PC-3 (cell line): ENCODE measurements at regions not wholly inside any gene's neighbourhood (a gene's known extent, or its start where the extent isn't known, plus 50 kb on each side); places are given as distances from the start of the nearest gene placed in this dataset.

Source experiments
- CTCF ChIP-seq: fragments of 300-600 bp; sonication (generic); conservative IDR thresholded peaks from 2 replicates; pipeline ENCODE4 v1.5.1; 2017; ENCODE audit warnings: antibody characterized with exemption, low read depth, mild to moderate bottlenecking, low read length
- EZH2 ChIP-seq: fragments of 300-600 bp; sonication (generic); IDR thresholded peaks from one replicate; pipeline ENCODE4 v1.6.1; 2017; ENCODE audit warnings: antibody characterized with exemption, mild to moderate bottlenecking, low read length; ENCODE audit not compliant: unreplicated experiment
- EZH2phosphoT487 ChIP-seq: fragments of 300-600 bp; sonication (generic); IDR thresholded peaks from 2 replicates; pipeline ENCODE4 v1.6.1; 2018; ENCODE audit warnings: mild to moderate bottlenecking, antibody characterized with exemption, low read length, borderline replicate concordance

- TF ChIP-seq CTCF (no peak), EZH2 (no peak), EZH2phosphoT487 (no peak)
Observed at GRCh38 chr1:242731446-242731845, 206.9 kb upstream of the PLD5 start.
